Kidney epithelial cell (primary cell): ENCODE measurements at regions not wholly inside any gene's neighbourhood (a gene's known extent, or its start where the extent isn't known, plus 50 kb on each side); places are given as distances from the start of the nearest gene placed in this dataset.

ENCODE experiments used
- DNase-seq: peaks from one replicate; pipeline ENCODE4 v3.0.0-alpha.2; 2010; ENCODE audit warnings: low read depth
- H3K27me3 ChIP-seq: 2 replicates; pipeline ENCODE4 v1.6.0; 2011; ENCODE audit warnings: low read length; ENCODE audit not compliant: control insufficient read depth, insufficient read depth
- H3K36me3 ChIP-seq: 2 replicates; pipeline ENCODE4 v1.5.1; 2011; ENCODE audit warnings: low read length; ENCODE audit not compliant: control insufficient read depth, insufficient read depth
- H3K4me3 ChIP-seq: 2 replicates; pipeline ENCODE4 v1.5.1; 2011; ENCODE audit warnings: low read depth, mild to moderate bottlenecking, control low read depth, low read length
- CTCF ChIP-seq: IDR thresholded peaks from 2 replicates; pipeline ENCODE4 v1.5.1; 2011; ENCODE audit warnings: mild to moderate bottlenecking, moderate library complexity, low read length, control low read depth, inconsistent platforms; ENCODE audit not compliant: insufficient read depth, poor library complexity, severe bottlenecking

- no peak for DNase-seq
- Histone ChIP-seq H3K27me3 (no peaks in the 10 kb centered on the region), H3K4me3 (no peak overlapping the region), H3K36me3 (no peaks in the 10 kb centered on the region)
- TF ChIP-seq CTCF: no peak
Measured at GRCh38 chr6:1055015-1055921, 256.6 kb upstream of the FOXQ1 start.

GRCh38 chr6:1054653-1055014 is 257.3 kb upstream of the FOXQ1 start:
- H3K36me3 ChIP-seq: no peaks in the 10 kb centered on the region
- H3K4me3 ChIP-seq: no peak overlapping the region
- no peaks in the 10 kb centered on the region for H3K27me3 ChIP-seq
- DNase-seq: no peak
- TF ChIP-seq CTCF: no peak

GRCh38 chr6:1053586-1053985 is 258.3 kb upstream of the FOXQ1 start:
- H3K27me3 ChIP-seq: no peaks in the 10 kb centered on the region
- TF ChIP-seq CTCF: no peak
- no peaks in the 10 kb centered on the region for H3K36me3 ChIP-seq
- no peak overlapping the region for H3K4me3 ChIP-seq
- DNase-seq: no peak

GRCh38 chr6:1052262-1052661 is 259.6 kb upstream of the FOXQ1 start:
- no peaks in the 10 kb centered on the region for H3K27me3 ChIP-seq
- DNase-seq: no peak
- no peaks in the 10 kb centered on the region for H3K36me3 ChIP-seq
- H3K4me3 ChIP-seq: no peak overlapping the region
- no peak for TF ChIP-seq CTCF

- no peaks in the 10 kb centered on the region for H3K36me3 ChIP-seq
- no peak for DNase-seq
- no peak overlapping the region for H3K4me3 ChIP-seq
- no peaks in the 10 kb centered on the region for H3K27me3 ChIP-seq
- no peak for TF ChIP-seq CTCF
Measured at GRCh38 chr6:1049900-1050299, 262.0 kb upstream of the FOXQ1 start.

GRCh38 chr6:1049170-1049569 is 262.7 kb upstream of the FOXQ1 start:
- no peak overlapping the region for H3K4me3 ChIP-seq
- DNase-seq: no peak
- H3K27me3 ChIP-seq: peaks cover under 1% of the 10 kb centered on the region
- no peak for TF ChIP-seq CTCF
- H3K36me3 ChIP-seq: no peaks in the 10 kb centered on the region
